Activated CD4-positive, alpha-beta T cell treated with anti-CD3 and anti-CD28 coated beads for 4 hours (primary cell): ENCODE measurements at regions not wholly inside any gene's neighbourhood (a gene's known extent, or its start where the extent isn't known, plus 50 kb on each side); places are given as distances from the start of the nearest gene placed in this dataset.

Experiments
- DNase-seq, 2 donors: peaks; one replicate each; pipeline ENCODE4 v3.0.0-alpha.2; 2020

DNA sequence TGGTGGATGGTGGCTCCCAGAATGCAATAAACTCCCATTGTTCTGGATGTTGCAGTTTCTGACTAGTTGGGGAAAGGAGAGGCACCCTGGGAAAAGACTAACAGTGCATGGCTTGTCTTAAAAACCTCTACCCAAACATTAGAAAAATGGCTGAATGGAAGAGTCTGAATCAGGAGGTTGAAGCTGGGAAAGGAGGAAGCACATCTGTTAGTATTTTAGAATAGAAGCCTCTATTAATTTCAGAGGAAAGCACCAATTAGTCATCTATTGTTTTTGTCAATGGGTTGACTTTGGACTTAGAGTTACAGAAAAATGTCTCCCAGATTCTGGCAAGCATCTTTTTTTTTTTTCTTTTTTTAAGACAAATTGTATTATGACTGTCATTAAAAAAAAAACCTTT lies 56.1 kb upstream of the ELMO1 start:
- no peak for DNase-seq

DNA sequence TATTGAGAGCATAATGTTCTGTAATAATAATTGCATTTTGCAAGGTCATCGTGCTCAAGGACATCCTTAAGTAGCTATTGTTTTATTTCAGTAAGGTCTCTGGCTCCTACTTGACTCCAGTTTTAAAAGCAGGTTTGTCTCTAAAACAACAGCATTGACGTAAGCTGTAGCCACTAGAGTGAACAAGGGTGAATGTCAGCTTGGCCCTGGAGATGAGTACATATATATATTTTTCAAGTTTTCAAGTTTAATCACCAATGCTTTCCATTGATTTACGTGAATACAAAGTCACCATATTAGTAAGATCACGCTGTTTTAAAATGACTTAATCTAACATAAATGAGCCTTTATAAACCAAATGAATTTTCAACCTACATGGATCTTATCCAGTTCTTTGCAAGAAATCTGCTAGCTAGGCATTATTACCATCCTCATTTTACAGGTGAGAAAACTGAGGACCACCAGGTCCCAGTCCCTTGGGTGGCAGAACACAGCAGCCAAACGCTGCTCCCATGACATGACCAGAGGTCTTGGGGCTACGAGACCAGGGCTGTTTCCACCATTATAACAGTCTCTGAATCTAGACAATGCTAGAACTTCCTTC lies 57.2 kb upstream of the ELMO1 start:
- DNase-seq = no peak

DNA sequence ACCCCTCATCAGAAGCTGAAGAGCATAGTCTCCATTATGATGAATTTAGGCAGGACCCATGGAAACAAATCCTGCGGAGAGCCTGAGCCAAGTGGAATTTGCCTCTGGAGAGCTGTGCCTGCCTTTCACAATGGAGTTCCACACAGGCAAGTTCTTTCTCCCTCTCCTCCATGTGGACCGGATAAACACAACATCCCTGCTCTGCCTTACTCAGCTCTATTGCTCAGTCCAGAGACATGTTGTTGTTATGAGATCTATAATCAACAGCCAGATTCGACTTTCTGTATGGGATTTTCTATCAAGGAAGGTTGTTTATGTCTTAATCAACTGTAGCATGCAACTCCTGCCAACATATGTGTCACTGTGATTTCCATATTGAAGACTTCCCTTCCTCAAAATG lies 59.5 kb upstream of the ELMO1 start:
- DNase-seq = no peak

DNA sequence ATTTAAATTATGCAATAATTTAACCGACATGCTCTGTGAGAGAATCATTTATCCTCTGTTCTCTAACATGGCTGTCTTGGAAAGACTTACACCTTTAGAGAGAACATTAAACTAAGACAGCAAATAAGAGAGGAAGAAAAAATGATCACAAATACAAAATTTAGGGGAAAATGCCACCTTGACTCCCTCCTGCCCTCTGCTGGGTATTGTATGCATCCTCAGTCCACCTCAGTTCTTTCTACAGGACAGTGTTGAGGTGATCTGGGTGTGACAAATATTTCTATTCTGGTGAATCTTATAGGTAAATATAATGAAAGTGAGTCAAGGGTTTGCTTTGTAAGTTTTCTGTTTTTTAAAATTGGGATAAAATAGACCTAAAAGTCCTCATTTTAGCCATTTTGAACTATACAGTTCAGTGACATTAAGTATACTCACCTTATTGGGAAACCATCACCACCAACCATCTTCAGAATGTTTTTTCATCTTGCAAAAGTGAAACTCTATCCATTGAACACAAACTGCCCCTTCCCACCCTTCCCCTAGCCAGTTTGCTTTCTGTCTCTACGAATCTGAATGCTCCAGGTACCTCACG lies 61.5 kb upstream of the ELMO1 start:
- DNase-seq = peak; percentile 12 to 34

DNA sequence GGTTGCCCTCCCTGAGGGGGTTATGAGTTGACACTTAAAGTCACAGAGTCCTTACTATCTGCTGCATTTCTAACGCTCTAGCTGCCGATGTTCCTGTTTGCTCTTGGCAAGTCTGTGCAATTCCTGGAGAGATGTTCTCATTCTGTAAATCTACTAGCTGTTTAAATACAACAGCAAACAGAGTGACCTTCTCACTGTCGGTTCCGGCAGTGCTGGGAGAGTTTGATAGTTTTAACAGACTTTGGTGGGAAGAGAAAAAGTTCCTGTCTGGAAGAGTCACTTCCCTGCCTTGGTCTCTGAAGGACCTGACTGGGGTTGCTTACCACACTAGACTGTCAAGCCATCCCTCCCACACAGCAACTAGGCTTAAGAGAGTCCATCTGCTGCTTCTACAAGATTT lies 63.3 kb upstream of the ELMO1 start:
- no peak for DNase-seq

DNA sequence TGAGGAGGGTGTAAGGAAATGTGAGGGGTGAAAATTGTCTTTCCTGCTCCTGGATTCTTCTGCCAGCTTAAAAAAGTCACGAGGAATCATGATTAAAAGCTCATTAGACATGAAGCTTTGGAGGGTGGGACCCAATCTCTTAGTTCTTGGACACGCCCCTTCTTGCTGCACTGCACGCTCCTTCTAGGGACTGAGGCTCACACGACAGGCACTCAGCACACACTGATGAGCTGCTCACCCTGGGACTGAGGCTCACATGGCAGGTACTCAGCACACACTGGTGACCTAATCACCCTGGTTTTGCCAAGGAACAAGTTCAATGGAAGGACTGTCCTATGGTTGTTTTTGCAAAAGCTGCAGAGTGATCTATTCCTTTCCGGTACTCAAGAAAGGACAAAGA lies 65.8 kb upstream of the ELMO1 start:
- no peak for DNase-seq

DNA sequence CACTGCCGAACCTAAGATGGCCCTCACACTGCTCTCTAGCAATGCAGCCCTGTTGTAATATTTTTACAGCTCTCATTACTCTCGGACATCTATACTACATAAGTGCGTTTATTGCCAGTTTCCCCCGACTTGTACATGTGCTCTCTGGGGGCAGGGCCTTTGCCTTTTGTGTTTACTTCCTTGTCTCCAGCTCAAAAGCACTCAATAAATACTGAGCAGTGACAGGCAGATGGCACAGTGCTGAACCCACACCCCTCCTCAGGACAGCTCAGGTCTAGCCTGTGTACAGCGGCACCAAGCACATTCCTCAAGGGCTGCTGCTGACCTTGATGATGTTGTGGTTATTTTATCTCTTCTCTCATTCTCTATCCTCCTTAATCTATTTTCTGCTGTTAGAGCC lies 68.0 kb upstream of the ELMO1 start:
- DNase-seq = no peak

DNA sequence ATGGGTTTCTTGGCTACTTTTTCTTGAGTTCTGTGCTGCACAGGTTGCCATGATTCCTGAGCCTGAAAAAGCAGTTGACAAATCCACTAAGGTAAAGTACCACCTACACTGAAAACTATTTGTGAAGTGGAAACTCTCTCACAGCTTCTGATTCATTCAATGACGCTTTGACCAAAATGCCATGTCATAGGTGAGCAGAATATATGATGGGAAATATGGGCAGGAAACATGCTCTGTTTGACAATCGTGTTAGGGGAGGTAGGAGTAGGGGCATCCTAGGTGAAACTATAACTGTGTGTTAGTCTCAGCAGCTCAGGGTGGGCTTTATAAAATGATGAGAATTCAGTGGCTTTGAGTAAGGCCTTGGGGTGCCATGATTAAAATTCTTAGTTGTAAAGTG lies 69.6 kb upstream of the ELMO1 start:
- DNase-seq = no peak

DNA sequence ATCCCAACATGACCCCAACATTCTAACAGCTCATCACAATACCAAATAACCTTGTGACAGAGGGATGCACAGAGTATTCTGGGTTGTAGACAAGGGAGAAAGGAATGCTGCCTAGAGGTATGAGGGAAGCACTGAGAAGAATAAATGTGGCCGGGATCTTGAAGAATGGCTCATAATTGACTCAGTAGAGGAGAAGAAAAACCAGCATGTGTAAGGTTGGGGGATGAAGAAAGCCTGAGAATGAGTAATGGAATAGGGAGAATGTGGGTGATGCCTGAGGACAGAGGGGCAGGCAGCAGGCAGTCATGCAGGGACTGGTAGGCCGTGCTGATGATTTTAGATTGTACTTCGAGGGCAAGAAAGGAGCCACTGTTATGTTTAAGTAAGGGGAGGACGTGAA lies 75.4 kb upstream of the ELMO1 start:
- DNase-seq = no peak

DNA sequence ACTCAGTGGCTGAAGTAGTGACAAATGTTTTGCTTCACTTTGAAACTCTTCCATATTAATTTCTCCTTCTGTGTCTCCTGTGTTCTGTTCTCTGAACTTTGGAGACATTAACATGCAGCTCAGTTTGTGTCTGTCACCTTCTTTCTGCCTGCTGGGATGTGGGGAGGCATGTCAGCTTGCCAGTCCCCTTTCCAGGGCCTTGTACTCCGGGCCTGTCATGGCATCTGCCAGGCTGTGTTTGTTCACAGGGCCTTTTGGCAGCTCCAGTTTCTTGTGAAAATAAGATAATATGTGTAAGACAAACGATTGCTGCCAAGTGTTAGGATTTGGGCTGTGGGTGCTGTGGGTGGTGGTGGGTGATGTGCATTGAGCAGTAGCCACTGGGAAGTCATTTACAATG lies 76.1 kb upstream of the ELMO1 start:
- no peak for DNase-seq

DNA sequence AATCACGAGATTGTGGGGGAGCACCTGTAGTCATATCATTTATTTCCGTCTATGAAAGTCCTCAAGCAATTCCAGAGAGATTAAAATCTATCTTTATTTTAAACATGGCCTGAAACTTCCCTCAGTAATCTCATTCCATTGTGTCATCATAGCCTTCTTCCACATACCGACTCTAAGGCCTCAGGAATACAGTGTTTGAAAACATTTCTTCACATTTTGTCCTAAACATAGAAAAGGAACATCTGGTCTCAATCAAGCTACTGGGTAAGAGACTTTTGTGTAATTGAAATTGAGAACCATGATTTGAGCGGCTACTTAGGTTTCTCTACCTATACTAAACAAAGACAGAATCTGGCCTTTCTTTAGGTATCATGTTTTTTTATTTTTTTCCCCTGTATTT lies 78.0 kb upstream of the ELMO1 start:
- DNase-seq = no peak

DNA sequence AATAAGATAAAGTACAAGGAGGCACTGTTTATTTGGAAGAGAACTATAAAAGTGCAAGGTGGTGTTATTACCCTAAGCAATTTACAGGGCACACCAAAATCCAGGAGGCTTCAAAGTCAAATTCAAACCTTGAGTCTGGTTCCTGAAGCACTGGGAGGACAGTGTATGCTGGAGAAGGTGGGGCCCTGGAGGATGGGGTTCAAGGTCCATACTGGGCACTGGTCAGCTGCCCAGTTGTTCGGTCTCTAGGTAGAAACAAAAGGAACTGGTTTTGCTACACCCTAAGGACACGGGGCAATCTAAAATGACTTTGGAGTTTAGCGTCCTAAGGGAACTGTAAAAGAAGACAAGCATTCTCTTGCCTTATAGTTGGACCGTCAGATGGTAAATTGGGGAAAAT lies 78.4 kb upstream of the ELMO1 start:
- DNase-seq = no peak

DNA sequence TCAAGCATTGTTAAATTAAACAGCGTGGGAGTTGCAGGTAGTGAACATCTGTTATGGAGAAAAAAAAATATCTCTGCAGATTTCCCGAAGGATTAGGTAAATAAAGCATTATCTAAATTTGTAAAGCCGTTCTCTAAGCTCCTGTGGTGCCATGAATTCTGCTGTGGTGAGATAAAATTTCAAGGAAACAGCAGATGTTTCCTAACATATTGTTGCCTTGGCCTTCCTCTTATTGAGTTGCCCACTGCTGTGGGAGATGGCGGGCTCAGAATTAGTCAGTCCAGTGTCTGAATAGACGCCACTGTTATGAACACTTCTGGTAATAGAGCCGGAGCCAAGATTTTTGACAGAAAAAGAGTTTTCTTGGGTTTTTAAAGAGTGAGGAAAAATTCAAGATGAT lies 82.6 kb upstream of the ELMO1 start:
- no peak for DNase-seq

DNA sequence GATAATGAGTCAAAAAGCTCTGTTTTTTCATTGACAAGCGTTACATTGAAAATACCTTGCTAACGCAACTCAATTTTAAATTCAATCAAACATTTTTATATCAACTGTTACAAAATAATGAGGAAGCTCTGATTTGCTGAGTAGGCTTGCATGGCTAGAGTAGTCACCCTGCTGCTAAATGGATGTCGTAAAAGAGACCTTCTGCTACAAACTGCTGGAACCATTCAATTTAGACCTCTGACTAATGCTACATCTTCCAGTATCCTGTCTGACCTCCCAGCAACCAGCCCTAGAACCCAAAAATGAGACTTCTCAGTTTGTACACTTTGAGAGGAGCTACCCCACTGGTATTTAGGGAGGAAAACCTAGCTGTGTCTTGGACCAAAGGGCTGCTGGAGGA lies 84.0 kb upstream of the ELMO1 start:
- no peak for DNase-seq

DNA sequence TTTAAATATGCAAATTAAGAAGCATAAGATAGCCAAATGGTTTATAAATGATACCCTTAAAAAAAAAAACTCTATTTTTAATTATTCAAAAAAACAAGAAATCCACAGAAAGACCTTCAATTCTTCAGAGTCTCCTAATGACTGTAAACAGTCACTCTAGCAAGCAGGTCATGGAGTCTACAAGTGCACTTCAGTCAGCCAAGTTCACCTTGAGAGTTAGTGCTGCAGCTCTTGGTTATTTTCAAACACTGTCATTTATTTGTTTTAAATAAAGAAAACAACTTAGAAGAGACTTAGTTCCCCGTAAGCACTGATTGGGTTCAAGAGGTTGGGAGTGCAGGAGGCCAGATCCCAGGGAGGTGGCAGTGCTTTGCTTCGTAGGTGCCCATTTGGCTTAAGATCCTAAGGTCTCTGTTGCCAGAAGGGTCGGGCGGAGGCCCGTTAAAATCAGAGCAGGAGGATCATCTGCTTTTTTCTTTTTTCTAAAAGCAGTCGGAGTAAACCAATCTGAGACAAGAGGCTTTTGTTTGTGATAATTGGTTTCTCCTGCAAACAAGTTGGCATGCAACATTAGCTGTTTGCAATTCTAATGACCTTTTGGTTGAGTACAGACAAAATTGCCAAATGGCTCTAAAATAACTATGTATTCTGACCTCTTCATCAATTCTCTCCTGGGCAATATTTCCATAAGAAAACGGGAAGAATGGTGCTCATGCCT lies 86.4 kb upstream of the ELMO1 start:
- no peak for DNase-seq

DNA sequence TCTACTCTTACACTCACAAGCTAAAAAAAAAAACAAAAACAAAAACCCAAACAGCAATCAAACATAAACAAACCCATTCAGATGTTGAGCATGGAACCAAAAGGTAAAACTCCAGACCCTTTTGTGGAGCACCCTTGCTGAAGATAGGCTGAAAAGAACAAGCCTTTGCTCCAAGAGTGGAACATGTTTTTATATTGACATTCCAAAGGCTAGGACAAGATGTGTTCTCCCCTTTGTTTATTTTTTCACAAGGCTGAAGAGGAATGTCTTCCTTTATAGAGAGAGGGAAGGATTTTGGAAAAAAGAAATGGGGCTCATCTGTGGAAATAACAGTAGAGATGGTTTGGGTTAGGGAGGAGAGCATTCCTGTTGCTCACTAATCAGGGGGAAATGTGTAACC lies 87.2 kb upstream of the ELMO1 start:
- DNase-seq = no peak

DNA sequence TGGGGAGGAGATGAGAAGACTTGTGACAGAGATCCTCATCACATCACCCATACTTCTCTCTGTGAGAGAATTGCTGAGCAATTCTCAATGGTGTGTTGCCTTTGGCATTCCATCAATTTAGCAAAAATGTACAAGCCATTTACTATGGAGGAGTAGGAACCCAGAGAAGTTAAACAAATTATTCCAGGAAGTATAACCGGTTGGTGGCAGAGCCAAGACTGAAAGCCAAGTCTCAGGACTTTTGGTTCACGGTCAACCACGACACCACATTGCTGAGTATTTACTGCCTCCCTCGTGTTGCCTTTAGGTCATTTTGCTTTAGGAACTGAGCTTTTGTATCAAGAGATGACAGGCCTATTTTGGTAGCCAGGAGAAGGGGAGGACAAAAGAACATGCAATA lies 88.0 kb upstream of the ELMO1 start:
- DNase-seq = no peak

DNA sequence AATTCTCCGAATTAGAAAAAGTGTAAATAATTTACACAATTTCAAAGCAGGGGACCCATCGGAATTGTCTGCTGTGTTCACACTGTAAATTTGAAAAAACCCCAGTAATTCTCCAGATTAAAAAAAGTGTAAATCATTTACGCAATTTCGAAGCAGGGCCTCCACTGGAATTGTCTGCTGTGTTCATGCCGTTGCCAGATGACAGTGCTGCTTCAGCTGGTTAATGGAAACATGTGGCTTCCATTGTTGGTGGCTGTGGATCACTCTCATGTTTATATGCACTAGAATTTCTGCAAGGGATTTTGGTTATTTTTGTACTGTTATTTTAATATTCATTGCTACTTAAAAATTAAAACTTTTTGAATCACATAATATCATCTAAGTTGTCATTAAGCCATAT lies 88.8 kb upstream of the ELMO1 start:
- no peak for DNase-seq

DNA sequence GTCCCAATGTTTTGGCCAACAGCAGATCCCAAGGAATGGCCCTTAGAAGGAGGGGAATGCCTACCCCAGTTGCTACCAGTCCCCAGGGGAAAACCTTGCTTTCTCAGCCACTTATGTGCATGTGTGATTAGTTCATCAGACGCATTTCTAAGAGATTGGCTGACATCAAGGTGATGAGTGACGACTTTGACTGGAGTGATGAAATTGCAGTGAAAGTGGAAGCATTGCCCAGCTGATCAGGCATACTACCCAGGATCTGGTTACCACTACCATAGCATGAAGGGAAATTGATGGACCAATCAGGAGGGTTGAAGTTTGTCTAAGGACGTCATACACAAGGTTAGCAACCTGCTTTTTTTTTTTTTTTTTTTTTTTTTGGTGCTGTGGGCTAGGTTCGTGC lies 90.3 kb upstream of the ELMO1 start:
- DNase-seq = no peak

DNA sequence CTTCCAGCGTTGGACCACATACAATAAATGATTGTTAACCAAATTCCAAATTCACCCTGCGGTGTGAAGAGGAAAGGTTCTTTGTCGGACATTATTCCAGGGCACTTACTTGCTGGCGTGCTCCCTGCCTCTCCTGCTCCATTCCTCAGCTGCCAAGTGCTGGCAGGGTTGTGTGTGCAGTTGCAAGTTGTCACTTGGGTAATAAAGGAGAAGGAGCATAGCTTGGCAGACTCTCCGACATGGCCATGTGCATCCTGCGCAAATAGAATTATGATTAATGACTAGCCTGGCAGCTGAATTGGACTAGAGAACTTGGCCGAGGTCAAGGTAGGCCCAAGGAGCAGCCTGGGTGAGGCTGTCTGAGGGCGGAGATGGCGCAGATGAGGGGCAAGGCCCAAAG lies 92.3 kb upstream of the ELMO1 start:
- DNase-seq = no peak

DNA sequence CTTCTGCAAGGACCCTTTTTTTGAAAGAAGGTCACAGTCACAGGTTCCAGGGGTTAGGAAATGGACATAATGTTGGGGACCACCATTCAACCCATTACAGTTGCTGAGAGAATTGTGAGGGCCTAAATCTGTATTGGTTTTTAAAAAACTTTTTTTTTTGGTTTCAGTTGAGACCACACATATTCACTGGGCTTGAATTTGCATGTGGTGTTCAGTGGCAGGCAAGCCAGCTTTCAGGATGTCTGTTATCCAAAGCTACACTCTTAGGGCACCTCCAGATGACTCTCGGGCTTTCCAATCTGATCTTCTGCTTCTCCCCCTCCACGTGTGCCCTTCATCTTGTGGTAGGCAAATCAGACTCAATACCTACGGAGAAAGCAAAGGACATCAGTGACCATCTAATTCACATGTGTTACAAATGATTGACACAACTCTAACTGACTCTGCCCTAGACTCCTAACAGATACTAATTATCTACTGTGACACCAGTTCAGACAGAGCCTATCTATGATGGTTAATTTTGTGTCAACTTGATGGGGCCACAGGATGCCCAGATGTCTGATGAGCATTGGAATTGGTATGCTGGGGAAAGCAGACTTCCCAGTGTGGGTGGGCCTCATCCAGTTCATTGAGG lies 93.3 kb upstream of the ELMO1 start:
- DNase-seq = no peak

DNA sequence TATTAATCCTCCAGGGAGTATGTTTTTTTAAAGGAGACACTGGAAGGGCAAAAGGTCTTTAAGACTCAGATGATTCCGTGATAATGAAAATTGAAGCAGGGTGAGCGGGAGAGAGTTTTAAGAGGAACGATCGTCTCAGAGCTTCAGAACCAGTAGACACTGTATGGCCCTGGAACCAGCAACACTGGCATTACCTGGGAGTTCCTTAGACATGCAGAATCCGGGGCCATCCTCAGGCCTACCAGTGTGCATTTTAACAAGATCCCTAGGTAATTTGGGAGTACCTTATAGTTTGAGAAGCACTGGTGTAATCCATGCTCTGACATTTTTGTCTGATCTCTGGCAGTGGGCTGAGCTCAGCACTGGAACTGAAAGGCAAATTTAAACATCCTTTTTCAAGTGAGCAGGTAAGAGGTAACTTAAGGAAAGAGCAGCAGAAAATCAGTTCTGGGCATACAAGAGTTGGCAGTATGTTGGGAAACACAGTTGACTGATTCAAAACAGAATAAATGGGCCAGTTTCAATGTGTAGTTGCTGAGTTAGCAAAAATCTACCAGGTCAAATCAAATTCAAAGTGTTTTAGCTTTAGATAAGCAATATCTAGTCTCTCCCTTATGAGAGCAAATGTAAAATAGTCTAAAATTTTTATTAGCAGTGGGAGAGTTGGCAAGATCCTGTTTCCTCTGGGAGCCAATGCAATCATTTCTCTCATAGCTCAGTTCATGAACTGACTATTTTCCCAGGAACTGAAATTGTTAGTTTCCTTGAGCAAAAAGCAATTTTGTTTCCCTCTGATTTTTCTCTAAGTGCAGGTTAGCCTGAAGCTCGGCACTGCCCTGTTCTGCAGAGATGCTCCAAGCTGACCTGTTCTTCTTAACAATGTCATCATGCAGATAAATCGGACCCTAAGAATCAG lies 97.2 kb upstream of the ELMO1 start:
- DNase-seq = no peak

DNA sequence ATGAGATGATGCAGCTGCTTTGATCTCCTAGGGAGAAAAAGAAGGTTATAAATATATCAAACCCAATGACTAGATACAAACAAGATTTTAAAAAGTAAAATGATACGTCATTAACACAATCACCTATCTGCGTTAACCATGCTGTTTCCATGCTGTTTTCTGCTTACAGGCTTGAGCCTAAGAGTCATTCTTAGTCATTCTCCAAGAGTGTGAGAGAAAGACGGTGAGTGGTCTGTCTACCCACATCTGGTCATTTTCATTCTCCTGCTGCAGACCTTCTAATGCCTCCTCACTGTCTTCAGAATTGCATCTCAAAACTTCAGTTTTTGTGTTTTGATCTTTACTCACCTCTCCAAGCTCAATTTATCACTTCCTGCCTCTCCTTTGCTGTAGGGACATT lies 98.0 kb upstream of the ELMO1 start:
- no peak for DNase-seq
